ENCODE measurements at regions not wholly inside any gene's neighbourhood (a gene's known extent, or its start where the extent isn't known, plus 50 kb on each side); places are given as distances from the start of the nearest gene placed in this dataset.

GRCh38 chr14:45793081-45793480 is 540.1 kb upstream of the MIS18BP1 start:
- no peak for DNase-seq
- no CpG with 5 or more reads among the region's 4 CpGs for WGBS, 2 experiments (ENCODE audit: extremely low coverage in 2 of 2, insufficient read length in 1 of 2)
- H2BK5ac ChIP-seq (ENCODE audit: low read depth, low read length, poor library complexity, severe bottlenecking): no peak overlapping the region
- dilution Hi-C loops (cut with HindIII; ENCODE audit: low sequenced_read_pairs, unreplicated experiment) (no loop called here), intact Hi-C loops (cut with micrococcal nuclease) (no loop called here), in situ Hi-C loops (cut with MboI; ENCODE audit: low sequenced_read_pairs) (no loop called here)
- H2AK9ac ChIP-seq (replicated peaks; ENCODE audit: low read depth, low read length, poor library complexity): no peak overlapping the region
- H3K9me3 ChIP-seq (ENCODE audit: control insufficient read depth, insufficient read depth, low read length): peaks cover 7% of the 10 kb centered on the region
- no peak overlapping the region for H2BK120ac ChIP-seq (ENCODE audit: low read depth, low read length)
- H2BK15ac ChIP-seq (ENCODE audit: low read depth, low read length): no peak overlapping the region
- no peaks in the 10 kb centered on the region for H3K36me3 ChIP-seq (ENCODE audit: control insufficient read depth, insufficient read depth, low read length)
- H4K20me1 ChIP-seq (ENCODE audit: insufficient read depth, low read length): no peaks in the 10 kb centered on the region
- no peaks in the 10 kb centered on the region for H3K27me3 ChIP-seq (ENCODE audit: control insufficient read depth, insufficient read depth, low read length)
- no peak overlapping the region for H4K91ac ChIP-seq (ENCODE audit: insufficient read depth, low read depth, low read length)
- no peak overlapping the region for H3K23ac ChIP-seq (ENCODE audit: low read depth, low read length)
- no peak overlapping the region for H2AK5ac ChIP-seq (ENCODE audit: low read depth, low read length)
- ChIA-PET POLR2A (ENCODE audit: unreplicated experiment) (no interaction called here), CTCF (no interaction called here)
- no peak overlapping the region for H3K4me3 ChIP-seq (ENCODE audit: insufficient read depth, low read depth, low read length)
- no peak for ATAC-seq (ENCODE audit: low read depth)
- TF ChIP-seq SMC3 (IDR thresholded peaks at IDR 0.05; ENCODE audit: low read depth, low read length) (no peak), RFX5 (IDR thresholded peaks at IDR 0.05; ENCODE audit: low read depth, low read length) (no peak), MXI1 (IDR thresholded peaks at IDR 0.05; ENCODE audit: borderline replicate concordance, low read depth, low read length) (no peak), RCOR1 (IDR thresholded peaks at IDR 0.05; ENCODE audit: insufficient replicate concordance, low read length) (no peak), MAZ (IDR thresholded peaks at IDR 0.05; ENCODE audit: borderline replicate concordance, low read depth, low read length) (no peak), BHLHE40 (IDR thresholded peaks at IDR 0.05; ENCODE audit: low read depth, low read length) (no peak), RAD21 (IDR thresholded peaks at IDR 0.05; ENCODE audit: low read length) (no peak), CEBPB (IDR thresholded peaks at IDR 0.05; ENCODE audit: low read depth, low read length) (no peak)
- TF ChIP-seq, protein P1, sequence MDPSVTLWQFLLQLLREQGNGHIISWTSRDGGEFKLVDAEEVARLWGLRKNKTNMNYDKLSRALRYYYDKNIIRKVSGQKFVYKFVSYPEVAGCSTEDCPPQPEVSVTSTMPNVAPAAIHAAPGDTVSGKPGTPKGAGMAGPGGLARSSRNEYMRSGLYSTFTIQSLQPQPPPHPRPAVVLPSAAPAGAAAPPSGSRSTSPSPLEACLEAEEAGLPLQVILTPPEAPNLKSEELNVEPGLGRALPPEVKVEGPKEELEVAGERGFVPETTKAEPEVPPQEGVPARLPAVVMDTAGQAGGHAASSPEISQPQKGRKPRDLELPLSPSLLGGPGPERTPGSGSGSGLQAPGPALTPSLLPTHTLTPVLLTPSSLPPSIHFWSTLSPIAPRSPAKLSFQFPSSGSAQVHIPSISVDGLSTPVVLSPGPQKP (IDR thresholded peaks at IDR 0.05; ENCODE audit: borderline replicate concordance, low read depth, low read length): no peak
- H3K79me1 ChIP-seq (ENCODE audit: low read depth in 1 of 2, low read length in 2 of 2): no peaks in the 10 kb centered on the region
- no peak overlapping the region for H4K5ac ChIP-seq (ENCODE audit: low read depth, low read length)
- H3K9me1 ChIP-seq (ENCODE audit: insufficient read depth, low read length): no peaks in the 10 kb centered on the region
- no peak overlapping the region for H3K18ac ChIP-seq (ENCODE audit: low read depth, low read length)
- no peak overlapping the region for H3K56ac ChIP-seq (ENCODE audit: extremely low read depth, insufficient read depth, low read length)
- H3K4ac ChIP-seq (ENCODE audit: low read depth, low read length): no peak overlapping the region
- H3K9ac ChIP-seq (ENCODE audit: low read depth, low read length): no peak overlapping the region
- H3K27ac ChIP-seq (ENCODE audit: insufficient read depth, low read length): no peak overlapping the region
- no peak overlapping the region for H2AFZ ChIP-seq (replicated peaks; ENCODE audit: low read length, poor library complexity)
- H3K4me1 ChIP-seq (ENCODE audit: control insufficient read depth, insufficient read depth, low read length): no peaks in the 10 kb centered on the region
- no peak overlapping the region for H3K14ac ChIP-seq (replicated peaks; ENCODE audit: low read depth, low read length)
- no TSS peak for BruUV-seq (replicated peaks)
- H2BK20ac ChIP-seq (ENCODE audit: low read depth, low read length): no peak overlapping the region
- no peak overlapping the region for H4K8ac ChIP-seq (ENCODE audit: low read depth in 2 of 2, low read length in 2 of 2)
- H3K4me2 ChIP-seq (ENCODE audit: low read depth, low read length): no peak overlapping the region
